GM21717 (cell line): ENCODE measurements at regions not wholly inside any gene's neighbourhood (a gene's known extent, or its start where the extent isn't known, plus 50 kb on each side); places are given as distances from the start of the nearest gene placed in this dataset.

Experiments used
- ATAC-seq: cut with Tn5 transposase; IDR thresholded peaks from one replicate; pipeline ENCODE4 v1.9.1; 2021; ENCODE audit warnings: mild to moderate bottlenecking, moderate library complexity; ENCODE audit not compliant: unreplicated experiment

DNA sequence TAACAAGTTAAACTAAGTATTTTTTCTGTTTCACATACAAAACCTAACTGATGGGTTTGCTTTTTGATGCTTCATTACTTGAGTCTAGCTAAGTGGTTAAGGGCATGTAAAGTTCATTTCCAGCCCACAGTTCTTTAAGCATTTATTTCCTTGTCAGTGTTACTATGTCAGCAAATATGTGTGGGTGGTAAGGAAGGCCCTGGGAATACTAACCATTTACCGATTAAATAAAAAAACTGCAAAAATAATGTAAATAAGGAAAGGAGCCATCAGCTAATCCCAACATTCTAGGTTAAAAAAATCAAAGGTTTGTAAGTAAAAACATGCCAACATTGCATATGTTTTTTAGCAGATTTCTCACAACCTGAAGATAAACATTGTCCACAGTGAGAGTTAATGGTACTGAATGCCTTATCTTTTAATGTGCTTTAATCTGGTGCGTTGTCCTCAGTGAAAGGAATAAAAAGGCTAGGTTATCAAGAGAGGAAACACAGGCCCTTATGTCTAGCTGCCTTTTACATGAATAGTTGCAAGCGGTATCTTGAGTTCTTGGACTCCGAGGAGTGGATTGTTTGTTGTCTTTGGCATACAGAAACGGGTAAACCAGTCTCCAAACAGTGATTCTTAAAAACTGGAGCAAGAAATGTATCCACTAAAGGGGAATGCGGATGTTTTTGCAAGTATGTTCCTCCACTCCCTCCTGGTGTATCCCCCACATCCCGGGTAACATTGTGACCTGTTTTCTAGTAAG lies 949.6 kb upstream of the SLC10A2 start:
- no peak for ATAC-seq

DNA sequence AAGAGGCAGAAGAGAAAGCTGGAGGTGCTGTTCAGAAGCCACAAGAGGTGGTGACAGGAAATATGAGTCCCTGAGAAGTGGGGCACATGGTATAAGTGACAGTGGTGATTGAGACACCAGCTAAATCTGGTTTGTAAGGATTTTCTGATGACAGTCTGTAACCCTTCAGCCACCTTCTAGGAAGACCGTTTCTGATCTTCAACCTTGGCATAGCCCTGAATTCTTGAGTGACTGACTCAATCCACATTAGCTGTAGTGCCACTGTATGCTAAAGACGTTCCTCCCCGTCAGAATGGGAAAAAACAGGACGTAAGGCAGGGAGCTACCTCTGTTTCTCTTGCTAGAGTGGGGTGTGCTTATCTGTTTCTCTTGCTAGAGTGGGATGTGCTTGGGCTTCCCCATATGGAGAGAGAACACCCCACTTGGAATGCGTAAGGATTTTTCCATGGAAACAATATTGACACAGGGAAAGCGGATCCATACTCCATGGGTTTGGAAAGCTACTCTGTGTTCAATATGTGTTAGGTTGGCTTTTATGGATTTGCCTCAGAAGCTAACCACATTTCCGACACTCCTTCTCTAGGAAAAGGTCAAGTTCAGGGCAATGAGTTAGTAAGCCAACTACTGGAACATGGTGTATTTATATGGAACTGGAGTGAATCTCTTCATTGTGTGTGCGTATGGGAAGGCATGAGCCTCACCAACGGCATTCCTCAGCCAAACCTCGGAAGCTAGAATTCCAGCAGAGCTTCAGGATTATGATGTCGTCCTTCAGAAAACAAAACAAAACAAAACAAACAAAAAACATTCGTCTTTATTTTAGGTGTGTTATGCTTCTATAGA lies 948.8 kb upstream of the SLC10A2 start:
- ATAC-seq: no peak

DNA sequence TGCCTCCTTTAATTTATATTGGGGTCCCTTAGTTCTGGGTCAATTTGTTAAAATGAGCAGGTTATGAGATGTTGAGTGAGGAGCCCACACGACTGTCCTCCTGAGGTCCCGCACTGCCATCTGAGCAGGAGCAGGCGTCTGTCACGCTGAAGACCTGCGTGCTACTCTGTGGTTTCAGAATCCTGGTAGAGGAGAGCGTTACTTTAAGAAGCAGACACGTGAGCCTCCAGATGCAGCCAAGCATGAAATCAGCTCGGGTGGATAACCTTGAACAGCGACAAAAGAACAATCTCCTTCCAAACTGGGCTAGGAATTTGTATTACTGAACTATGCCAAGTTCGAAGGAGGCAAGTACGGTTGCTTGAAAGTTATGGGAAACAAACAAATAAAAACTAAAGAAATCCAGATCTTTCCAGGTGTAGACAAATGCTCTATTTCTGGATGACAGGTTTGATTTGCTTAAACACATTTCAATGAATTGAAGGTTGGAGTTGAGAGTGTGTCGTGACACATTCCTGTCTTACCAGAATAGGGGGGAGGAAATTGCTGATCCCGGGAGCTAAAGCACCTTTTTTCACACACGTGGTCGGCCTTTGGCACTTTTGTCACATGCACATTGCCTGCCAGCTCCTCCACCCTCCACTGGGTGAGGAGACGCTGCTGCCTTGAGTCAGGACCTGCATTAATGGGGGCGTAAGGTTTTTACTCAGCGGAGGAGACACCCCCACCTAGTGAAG lies 945.5 kb upstream of the SLC10A2 start:
- ATAC-seq: no peak

DNA sequence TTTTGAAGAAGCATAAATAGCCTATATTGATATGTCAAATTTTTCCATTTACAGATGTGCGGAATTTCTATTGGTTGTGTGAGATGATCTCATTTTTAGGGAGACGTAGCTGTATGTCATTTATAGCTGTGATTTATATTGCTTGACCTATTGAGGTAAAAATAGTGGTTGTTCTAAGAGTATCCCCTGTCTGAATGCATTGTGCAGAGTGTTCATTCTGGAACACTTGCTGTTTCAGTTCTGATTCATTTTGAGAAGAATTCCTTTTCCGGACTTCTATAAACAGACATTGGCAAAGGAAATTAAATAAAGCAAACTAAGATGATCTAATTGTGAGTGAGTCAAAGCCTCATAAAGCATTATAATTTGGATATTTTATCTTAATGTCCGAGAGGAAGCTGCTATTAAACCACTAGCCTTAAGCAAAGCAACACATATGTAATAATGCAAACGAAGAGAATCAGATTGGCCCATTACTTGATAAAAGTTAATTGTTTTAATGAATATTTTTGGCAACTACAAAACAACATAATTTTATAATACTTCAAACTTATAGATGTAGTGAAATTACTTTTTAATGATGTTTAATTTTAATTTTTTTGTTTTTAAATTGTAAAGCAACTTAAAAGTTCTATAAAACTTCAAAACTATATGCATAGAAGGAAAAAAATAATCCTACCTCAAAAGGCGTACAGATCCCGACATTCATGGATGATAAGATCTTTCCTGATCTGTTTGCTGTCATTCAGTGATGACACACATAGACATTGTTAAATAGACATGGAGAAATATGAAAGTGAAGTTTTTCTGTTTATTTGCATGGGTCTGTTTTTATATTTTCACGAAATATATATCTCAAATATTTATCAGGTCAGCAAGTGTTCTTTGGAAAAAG lies 942.6 kb upstream of the SLC10A2 start:
- no peak for ATAC-seq

DNA sequence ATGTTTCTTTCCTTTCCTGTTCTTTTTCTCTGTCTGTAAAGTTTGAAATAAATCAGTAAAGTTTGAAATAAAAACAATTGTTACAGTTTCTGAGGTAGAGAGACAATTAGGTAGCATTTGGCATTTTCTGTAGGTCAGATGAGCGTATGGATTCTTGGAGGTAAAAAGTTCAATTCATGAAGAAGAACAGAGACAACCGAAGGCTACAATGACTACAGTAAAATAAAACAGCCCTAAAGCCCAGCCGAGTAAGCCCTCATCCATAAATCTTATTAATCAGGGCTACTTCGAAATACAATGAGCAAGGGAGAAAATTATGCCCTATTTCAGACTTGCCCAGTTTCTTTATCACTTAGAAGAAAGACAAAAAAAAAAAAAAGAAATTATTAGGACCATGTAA lies 941.9 kb upstream of the SLC10A2 start:
- no peak for ATAC-seq

DNA sequence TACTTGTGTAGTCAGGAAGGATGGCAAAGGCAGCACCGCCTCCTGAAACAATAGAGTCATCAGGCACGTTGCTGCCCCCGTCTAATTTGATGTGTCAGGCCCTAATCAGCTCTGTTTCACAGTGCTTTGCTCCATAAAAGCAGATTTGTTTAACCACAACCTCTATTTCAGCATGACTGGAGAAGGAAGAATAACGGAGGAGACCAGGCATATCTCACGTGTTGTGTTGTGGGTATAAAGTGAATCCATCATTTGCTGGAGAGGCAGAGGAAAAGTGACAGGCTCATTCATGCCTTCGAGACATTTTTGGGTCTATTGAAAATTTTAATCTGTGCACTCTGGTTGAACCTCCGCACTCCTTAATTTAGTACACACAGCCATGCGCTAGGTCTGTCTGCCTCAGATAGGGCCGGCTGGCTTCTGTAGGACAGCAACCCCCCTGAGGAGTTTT lies 940.4 kb upstream of the SLC10A2 start:
- no peak for ATAC-seq

DNA sequence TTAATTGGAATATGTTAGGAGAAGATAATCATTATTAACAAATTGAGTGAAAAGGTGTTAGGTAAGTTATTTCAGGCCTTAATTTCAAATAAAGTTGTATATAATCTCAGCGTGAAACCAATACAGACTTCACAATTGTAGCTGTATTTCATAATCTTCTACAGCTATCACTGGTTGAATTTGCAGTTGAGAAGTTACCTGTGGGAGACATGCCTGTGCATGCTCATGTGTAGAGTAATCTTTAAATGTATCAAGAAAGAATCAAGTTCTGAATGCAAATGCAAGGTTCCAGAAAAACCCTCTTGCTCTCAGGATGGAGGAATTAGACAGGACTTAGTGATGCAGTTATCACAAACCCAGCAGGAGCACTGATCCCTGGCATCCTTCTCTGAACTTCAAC lies 938.4 kb upstream of the SLC10A2 start:
- no peak for ATAC-seq

DNA sequence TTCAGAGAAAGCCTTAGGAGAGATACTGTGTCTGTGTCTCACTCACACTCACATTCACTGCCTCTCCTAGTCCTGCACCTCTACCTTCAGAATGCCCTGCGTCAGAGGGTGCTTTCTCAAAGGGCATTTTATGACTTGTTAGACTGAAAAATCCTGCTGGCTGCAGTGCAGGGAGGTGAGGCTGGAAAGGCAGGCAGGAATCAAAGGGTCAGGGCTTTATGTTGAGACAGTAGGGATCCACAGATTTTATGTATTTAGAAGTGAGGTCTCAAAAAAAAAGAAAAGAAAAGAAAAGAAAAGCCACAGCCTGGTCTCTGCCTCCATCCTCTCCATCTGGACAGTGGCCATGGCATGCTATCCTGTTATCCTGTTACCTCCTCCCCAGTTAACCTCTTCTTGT lies 936.0 kb upstream of the SLC10A2 start:
- no peak for ATAC-seq

DNA sequence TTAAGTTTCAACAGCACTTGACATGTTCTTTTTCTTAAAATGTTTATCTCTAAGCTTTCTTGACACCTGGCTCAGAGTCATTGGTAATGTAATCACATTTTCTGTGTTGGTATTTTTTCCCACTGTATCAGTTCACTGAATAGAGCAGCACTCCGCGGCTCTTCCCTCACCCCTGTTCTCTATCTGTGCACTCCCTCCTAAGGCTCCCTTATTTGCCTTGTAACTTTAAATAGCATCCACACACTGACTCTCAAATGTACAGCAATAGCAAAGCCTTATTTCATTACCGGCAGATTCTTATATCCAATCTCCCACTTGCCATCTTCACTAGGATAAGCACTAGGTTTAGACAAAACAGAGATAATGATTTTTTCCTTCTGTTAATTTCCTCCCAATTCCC lies 935.5 kb upstream of the SLC10A2 start:
- ATAC-seq: no peak

DNA sequence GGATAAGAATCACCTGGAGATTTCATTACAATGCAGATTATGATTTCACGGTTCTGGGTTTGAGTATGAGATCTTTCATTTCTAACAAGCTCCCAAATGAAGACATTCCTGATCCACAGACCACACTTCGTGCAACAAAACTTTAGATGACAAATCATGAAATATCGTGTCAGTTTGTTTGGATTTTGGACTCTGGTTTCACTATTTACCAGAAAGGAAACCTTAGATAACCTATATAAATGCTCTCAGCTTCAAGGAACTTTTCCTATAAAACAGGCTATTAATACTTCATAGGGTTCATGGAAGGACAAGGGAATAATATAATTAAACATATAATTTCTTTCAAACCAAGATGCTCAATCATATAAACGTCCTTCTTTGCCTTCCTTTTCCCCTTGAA lies 930.5 kb upstream of the SLC10A2 start:
- ATAC-seq: no peak

DNA sequence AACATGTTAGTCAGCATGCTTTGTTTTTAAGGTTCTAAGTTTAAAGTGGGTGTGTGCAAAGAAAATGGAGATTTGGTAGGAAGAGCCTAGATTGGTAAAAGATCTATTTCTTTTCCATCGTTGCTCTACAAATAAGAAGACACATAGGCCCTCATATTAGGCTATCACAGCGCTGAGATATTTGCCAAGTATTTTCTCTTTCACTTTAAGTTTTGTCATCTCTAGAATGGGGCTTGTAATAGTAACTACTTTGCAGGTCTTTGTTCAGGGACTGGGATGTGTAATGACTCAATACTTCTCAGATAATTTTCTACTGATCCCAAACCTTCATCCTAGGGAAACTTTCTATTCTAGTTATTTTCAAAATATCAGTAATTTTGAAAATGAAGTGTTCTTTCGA lies 917.7 kb upstream of the SLC10A2 start:
- ATAC-seq: no peak

DNA sequence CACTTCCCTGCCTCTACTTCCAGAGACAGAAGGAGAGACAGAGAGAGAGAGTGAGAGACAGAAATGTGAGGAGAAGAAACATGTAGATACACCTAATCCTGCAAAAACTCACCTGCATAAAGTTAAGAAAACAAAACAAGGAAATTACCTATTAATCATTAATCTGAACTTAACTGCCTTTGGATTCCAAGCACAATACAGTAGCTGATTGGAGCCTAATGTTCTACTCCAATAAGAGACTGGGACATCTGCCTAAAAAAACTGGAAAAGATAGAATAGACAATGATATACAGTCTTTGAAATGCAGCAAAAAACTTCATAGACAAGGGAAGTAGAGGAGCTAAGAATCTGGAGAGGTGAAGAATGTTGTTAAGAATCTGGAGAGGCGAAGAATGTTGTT lies 910.2 kb upstream of the SLC10A2 start:
- no peak for ATAC-seq

DNA sequence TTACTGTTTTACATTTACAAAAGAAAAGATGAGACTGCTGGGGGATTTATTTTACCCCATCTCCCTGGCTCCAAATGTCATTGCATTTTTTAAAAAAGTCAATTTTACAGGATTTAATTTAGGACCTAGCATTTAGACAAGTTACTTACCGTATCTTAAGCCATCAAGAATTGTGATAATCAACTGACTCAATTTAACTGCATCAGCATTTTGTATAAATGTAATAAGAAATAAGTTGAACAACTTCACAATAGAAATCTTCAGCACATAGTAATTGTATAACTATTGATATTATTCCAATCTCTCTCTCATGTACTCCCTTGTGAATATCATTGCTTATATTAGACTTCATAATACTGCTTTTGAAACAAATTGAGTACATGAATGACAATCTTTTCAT lies 907.5 kb upstream of the SLC10A2 start:
- ATAC-seq: no peak

DNA sequence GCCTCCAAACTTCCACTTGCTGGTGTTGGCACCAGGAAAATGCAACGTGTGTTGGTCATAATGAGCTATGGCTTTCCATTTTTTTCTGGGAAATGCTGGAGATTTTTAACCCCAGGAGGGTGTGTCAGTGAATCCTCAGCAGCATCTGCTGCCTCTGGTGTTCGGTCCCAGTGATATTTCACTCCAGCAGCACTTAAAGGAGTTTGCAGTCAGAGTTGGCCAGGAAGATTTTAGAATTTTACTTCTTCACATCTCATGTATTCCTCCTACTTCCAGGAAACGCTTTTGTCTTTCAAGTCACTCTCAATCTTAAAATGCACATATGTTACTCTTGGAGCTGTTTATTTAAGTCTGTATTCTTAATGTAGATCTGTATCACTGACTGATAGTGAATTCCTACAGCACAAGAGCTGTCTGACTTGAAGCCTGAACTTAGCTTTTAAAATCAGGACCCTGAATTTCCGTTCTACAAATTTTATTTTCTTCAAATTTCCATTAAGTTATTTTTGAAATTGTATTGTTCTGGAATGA lies 903.4 kb upstream of the SLC10A2 start:
- ATAC-seq: no peak

DNA sequence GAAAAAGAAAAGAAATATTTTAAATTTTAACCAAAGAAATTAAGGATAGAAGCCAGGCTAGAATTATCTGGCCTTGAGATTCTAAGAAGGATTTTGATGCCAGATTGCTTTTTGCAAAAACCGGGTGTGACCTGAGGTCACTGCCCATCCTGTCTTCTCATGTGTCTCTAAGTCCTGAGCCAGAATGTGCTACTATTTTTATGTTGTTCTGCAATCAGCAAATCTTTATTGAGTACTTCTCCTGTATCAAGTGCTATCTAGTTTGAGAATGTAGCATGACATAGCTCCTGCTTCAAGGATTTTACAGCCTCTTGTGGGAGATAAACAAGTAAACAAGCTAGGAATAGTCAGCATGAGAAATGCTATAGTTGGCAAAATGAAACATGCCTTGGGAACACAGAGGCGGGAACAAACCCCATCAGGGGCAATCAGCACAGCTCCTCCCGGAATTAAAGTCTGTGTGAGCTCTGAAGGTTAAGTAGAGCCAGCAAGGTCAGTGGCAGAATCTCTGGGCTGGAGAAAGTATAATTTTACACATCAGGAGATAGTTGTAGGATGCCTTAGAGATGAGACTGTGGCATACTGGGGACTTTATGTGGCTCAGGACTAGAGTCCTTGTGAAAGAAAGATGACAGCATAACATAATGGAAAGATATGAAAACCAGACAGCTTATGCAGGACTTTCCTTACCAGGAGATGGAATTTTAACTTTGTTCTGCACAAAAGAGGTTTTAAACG lies 899.5 kb upstream of the SLC10A2 start:
- ATAC-seq: no peak

DNA sequence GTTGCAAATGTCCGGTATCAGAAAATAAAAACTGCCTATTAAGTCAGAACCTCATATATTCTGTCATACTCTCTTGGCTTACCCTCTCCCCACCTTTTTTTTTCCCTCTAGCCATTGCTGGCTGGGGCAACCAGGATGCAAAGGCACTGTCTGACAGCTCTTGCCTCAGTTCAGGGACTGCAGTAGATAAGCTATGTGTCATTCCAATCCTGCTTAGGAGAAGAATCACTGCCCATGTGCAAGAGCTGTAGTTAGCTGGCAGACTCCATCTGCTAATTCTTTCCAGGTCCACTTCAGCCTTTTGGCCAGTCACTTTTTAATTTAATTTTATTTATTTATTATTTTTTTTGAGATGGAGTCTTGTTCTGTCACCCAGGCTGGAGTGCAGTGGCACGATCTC lies 895.6 kb upstream of the SLC10A2 start:
- no peak for ATAC-seq

DNA sequence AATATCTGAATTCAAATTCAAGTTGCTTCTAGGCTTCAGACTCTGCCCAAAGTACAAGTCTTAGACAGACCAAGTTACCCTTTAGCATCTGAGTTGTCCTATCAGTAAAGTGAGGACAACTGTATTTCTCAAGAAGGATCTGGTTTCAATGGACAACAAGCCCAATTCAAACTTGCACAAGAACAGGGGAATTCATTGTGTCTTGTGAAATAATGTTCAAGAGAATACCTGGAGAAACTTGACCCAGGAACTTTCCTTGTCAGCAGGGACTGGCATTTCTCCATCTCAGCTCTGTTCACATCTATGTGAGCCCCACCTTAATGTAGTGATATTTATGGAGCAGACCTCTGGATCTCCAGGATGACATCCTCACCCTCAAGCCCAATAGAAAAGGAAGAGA lies 894.9 kb upstream of the SLC10A2 start:
- no peak for ATAC-seq

DNA sequence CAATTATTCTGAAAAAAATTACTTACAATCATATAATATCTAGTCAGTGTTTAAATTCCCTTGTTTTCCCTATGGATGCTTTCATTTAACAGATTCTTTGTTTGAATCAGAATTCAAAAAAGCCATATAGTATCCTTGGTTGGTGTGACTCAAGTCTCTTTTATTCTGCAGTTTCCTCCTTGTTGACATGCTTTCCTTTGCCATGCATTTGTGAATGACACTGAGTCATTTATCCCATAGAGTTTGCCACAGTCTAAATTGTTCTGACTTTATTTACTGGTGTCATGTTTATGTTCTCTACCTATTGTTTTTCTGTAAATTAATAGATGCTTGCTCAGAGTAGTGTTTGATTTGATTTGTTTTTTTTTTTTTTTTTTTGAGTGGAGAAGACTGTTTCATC lies 893.8 kb upstream of the SLC10A2 start:
- ATAC-seq: no peak

DNA sequence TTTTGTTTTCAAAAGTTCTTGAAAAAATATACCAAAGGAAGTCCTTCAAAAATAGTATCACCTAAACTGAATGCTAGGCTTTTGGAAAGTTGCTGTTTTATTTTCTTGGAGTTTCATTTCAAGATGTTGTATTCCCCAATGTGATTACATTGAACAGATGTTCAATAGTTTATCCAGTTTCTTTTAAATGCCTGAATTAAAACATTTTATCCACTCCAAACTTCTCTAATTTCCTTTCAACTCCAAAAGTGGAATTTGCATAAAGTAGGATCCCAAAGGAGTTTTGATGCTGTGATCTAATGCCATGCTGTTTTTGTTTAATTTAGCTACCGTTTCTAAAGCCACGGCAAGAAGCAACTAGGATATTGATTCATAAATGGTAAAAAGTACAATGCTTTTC lies 892.5 kb upstream of the SLC10A2 start:
- ATAC-seq: no peak

DNA sequence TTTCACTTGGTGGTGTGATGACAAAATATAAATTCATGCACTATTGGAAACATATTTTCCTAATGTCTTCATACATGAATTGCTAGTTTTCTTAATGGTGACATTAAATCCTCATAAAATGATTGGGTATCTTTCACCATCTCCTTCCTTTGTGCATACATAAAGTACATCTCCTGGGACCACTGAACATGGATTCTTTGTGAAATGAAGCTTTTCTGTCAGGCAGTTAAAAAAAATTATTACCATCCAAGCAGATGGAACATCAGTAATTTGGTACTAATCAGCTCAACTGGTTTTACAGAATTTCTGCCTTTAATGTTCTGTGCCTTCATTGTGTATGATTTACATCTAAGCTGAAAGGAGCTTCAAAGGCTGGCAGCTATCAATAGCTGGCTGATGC lies 891.7 kb upstream of the SLC10A2 start:
- no peak for ATAC-seq
